SK-N-SH (cell line): ENCODE measurements at regions not wholly inside any gene's neighbourhood (a gene's known extent, or its start where the extent isn't known, plus 50 kb on each side); places are given as distances from the start of the nearest gene placed in this dataset.

ENCODE experiments used
- CTCF ChIA-PET: fragments of 300-600, 350-600 bp; formaldehyde crosslinking; extraction: SDS; loops from one replicate; lab custom pipeline; 2021; lab: Yijun Ruan, JAX
- POLR2A ChIA-PET: fragments of 350-600 bp; sonication (Branson Sonifier 250); formaldehyde crosslinking; extraction: SDS; loops from one replicate; lab custom pipeline; 2020; ENCODE audit warnings: antibody characterized with exemption, inconsistent platforms; lab: Yijun Ruan, JAX
- DNase-seq: peaks from one replicate; pipeline ENCODE4 v3.0.0; 2012
- H2AFZ ChIP-seq: fragments of 200-600 bp; sonication (generic); 2 replicates; pipeline ENCODE4 v1.8.1; 2016; ENCODE audit warnings: antibody characterized with exemption, mild to moderate bottlenecking, low read depth
- H3F3A ChIP-seq: fragments of 200-600 bp; sonication (generic); replicated peaks from 2 replicates; pipeline ENCODE3; 2016; ENCODE audit warnings: antibody characterized with exemption, mild to moderate bottlenecking; ENCODE audit not compliant: insufficient read depth
- H3K27ac ChIP-seq, 2 experiments: fragments of 200-500 bp in 1 of 2; fragments of 200-600 bp in 1 of 2; sonication (Bioruptor generic) in 1 of 2; sonication (generic), shearing (Covaris generic) in 1 of 2; 2 replicates each; pipeline versions ENCODE4 v1.5.1 to v1.6.1; 2014 to 2016; ENCODE audit warnings: low read depth in 2 of 2, inconsistent platforms in 1 of 2, low read length in 1 of 2, mild to moderate bottlenecking in 1 of 2, mixed read lengths in 1 of 2
- H3K27me3 ChIP-seq: fragments of 200-600 bp; sonication (generic), shearing (Covaris generic); 2 replicates; pipeline ENCODE4 v1.6.1; 2016; ENCODE audit warnings: mixed run types; ENCODE audit not compliant: insufficient read depth
- H3K36me3 ChIP-seq, 2 experiments: fragments of 200-500 bp in 1 of 2; fragments of 200-600 bp in 1 of 2; sonication (Bioruptor generic) in 1 of 2; sonication (generic) in 1 of 2; replicated peaks in 1 of 2; 2 replicates each; pipeline versions ENCODE3 to v1.5.1; 2014 to 2016; ENCODE audit warnings: low read length in 1 of 2, mild to moderate bottlenecking in 1 of 2; ENCODE audit not compliant: insufficient read depth in 2 of 2, control insufficient read depth in 1 of 2
- H3K4me1 ChIP-seq, 2 experiments: fragments of 200-500 bp in 1 of 2; fragments of 200-600 bp in 1 of 2; sonication (Bioruptor generic) in 1 of 2; sonication (generic), shearing (Covaris generic) in 1 of 2; 2 replicates each; pipeline versions ENCODE4 v1.5.1 to v1.6.1; 2014 to 2016; ENCODE audit warnings: low read depth in 1 of 2, low read length in 1 of 2, mixed run types in 1 of 2; ENCODE audit not compliant: insufficient read depth in 2 of 2, control insufficient read depth in 1 of 2
- H3K4me2 ChIP-seq: fragments of 200-600 bp; sonication (generic), shearing (Covaris generic); 2 replicates; pipeline ENCODE4 v1.6.1; 2017; ENCODE audit warnings: mixed run types
- H3K4me3 ChIP-seq, 2 experiments: fragments of 200-500 bp in 1 of 2; fragments of 200-600 bp in 1 of 2; sonication (Bioruptor generic) in 1 of 2; sonication (generic), shearing (Covaris generic) in 1 of 2; 2 replicates each; pipeline versions ENCODE4 v1.5.1 to v1.8.1; 2014 to 2016; ENCODE audit warnings: low read depth in 2 of 2, inconsistent platforms in 1 of 2, low read length in 1 of 2, mild to moderate bottlenecking in 1 of 2, mixed read lengths in 1 of 2, moderate library complexity in 1 of 2
- H3K79me2 ChIP-seq: fragments of 200-600 bp; sonication (generic); 2 replicates; pipeline ENCODE4 v1.8.1; 2017; ENCODE audit warnings: mild to moderate bottlenecking; ENCODE audit not compliant: insufficient read depth
- H3K9ac ChIP-seq: fragments of 200-600 bp; sonication (generic); 2 replicates; pipeline ENCODE4 v1.6.1; 2017; ENCODE audit warnings: mixed run types
- H3K9me2 ChIP-seq: fragments of 200-600 bp; sonication (generic); 2 replicates; pipeline ENCODE4 v1.6.1; 2017; ENCODE audit warnings: mixed run types
- H3K9me3 ChIP-seq: fragments of 200-600 bp; sonication (generic); 2 replicates; pipeline ENCODE4 v1.6.1; 2017; ENCODE audit warnings: mixed run types, mild to moderate bottlenecking, moderate library complexity
- H4K20me1 ChIP-seq: fragments of 200-600 bp; sonication (generic); 2 replicates; pipeline ENCODE4 v1.6.1; 2017; ENCODE audit warnings: mild to moderate bottlenecking, mixed run types; ENCODE audit not compliant: insufficient read depth
- ELF1 ChIP-seq: IDR thresholded peaks from 2 replicates; pipeline ENCODE4 v1.4.0; 2012
- GABPA ChIP-seq: IDR thresholded peaks from 2 replicates; pipeline ENCODE4 v1.4.0; 2012; ENCODE audit warnings: low read depth, mild to moderate bottlenecking
- GATA2 ChIP-seq: sonication (generic); formaldehyde crosslinking; IDR thresholded peaks from 2 replicates; pipeline ENCODE4 v1.5.0; 2020; ENCODE audit warnings: mild to moderate bottlenecking, missing genetic modification reagents
- MEF2A ChIP-seq: IDR thresholded peaks from 2 replicates; pipeline ENCODE4 v1.4.0; 2012; ENCODE audit warnings: low read depth, borderline replicate concordance
- NRF1 ChIP-seq: IDR thresholded peaks from 2 replicates; pipeline ENCODE4 v1.6.1; 2012; ENCODE audit warnings: low read depth, mild to moderate bottlenecking, low read length
- POLR2AphosphoS5 ChIP-seq: IDR thresholded peaks from 2 replicates; pipeline ENCODE4 v1.6.1; 2012; ENCODE audit warnings: low read depth, low read length
- RAD21 ChIP-seq: IDR thresholded peaks from 2 replicates; pipeline ENCODE4 v1.6.1; 2012; ENCODE audit warnings: mild to moderate bottlenecking, low read length
- RCOR1 ChIP-seq: fragments of 150-350 bp; IDR thresholded peaks from 2 replicates; pipeline ENCODE4 v1.6.1; 2017; ENCODE audit warnings: antibody characterized with exemption, low read length
- RFX5 ChIP-seq: IDR thresholded peaks from 2 replicates; pipeline ENCODE4 v1.6.1; 2012; ENCODE audit warnings: mild to moderate bottlenecking, improper control_type of control experiment, low read length
- RXRA ChIP-seq: IDR thresholded peaks from 2 replicates; pipeline ENCODE4 v1.4.0; 2012; ENCODE audit warnings: low read depth, mild to moderate bottlenecking, borderline replicate concordance
- TAF1 ChIP-seq: IDR thresholded peaks from 2 replicates; pipeline ENCODE4 v1.6.1; 2012; ENCODE audit warnings: low read depth, mild to moderate bottlenecking, low read length, moderate library complexity, borderline replicate concordance
- WGBS: methylation state at CpG from one replicate; pipeline ENCODE4 v1.1.6; 2017; ENCODE audit warnings: low lambda C conversion rate; 5-methylcytosine and 5-hydroxymethylcytosine counted together
- TF ChIP-seq, protein P1 (sequence below): IDR thresholded peaks from 2 replicates; pipeline ENCODE4 v1.4.0; 2012; ENCODE audit warnings: low read depth, borderline replicate concordance
- TF ChIP-seq, protein P2 (sequence below): IDR thresholded peaks from 2 replicates; pipeline ENCODE4; 2012

DNA sequence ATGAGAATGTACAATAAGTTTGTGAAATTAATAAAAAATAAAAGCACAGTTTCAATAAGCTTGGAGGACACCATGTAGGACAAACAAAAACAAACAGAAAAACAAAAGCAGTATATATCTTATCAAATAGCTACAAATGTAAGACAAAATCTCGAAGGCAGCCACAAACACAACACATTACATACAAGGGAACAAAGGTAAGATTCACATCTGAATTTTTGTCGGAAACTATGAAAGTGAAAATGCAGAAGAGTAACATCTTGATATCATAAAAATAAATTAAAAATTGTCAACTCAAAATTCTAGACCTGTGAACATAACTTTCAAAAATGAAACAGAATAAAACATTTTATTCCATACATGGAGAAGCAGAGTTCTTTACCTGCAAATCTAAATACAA, 1049.5 kb upstream of the ADGRL2 start:
- Histone ChIP-seq H2AFZ (no peak overlapping the region), H3K4me3 (no peak overlapping the region), H3K9ac (no peak overlapping the region), H3K36me3 (no peaks in the 10 kb centered on the region), H3K27me3 (no peaks in the 10 kb centered on the region), H3K4me2 (no peak overlapping the region), H3K9me2 (no peaks in the 10 kb centered on the region; the same call in 1 of the 2 replicates), H3K27ac (no peak overlapping the region), H3K79me2 (no peaks in the 10 kb centered on the region), H3K9me3 (no peaks in the 10 kb centered on the region), H3F3A (no peaks in the 10 kb centered on the region), H4K20me1 (no peaks in the 10 kb centered on the region)
- WGBS = 51% methylated on average over 2 of the region's 2 CpGs
- POLR2A ChIA-PET = no interaction called here
- DNase-seq = no peak
- CTCF ChIA-PET = no interaction called here
- no peak for TF ChIP-seq RCOR1
- TF ChIP-seq, all 33 proteins: peak for 0
- H3K4me1 ChIP-seq = no peaks in the 10 kb centered on the region

DNA sequence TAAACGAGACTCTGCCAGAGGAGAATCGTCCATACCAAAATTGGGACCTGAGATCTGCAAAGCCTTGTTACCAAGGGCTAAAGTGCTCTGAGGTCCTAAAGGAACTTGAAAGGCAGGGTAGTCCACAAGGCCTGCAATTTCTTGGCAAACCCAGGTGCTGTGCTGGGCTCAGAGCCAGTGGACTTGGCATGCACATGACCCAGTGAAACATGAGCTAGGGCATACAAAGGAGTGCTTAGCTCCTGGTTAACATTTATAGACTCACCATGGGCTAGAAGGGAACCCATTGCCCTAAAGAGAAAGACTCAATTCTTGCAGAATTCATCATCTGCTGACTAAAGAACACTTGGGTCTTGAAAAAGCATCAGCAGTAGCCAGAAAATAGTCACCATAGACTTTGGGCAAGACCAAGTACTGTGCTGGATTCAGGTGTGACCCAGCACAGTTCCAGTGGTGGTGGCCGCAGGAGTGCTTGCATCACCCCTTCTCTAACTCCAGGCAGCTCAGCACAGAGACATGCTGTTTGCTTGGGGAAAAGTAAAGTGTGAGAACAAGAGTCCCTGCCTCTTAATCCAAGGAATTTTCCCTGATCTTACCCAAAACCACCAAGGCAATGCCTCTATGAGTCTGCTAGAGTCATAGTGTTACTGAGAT, 1069.4 kb upstream of the ADGRL2 start:
- H3F3A ChIP-seq = no peaks in the 10 kb centered on the region
- ChIA-PET POLR2A (no interaction called here), CTCF (no interaction called here)
- TF ChIP-seq ELF1 (no peak), RXRA (no peak), RFX5 (no peak), GABPA (no peak), NRF1 (no peak)
- TF ChIP-seq, protein P1, sequence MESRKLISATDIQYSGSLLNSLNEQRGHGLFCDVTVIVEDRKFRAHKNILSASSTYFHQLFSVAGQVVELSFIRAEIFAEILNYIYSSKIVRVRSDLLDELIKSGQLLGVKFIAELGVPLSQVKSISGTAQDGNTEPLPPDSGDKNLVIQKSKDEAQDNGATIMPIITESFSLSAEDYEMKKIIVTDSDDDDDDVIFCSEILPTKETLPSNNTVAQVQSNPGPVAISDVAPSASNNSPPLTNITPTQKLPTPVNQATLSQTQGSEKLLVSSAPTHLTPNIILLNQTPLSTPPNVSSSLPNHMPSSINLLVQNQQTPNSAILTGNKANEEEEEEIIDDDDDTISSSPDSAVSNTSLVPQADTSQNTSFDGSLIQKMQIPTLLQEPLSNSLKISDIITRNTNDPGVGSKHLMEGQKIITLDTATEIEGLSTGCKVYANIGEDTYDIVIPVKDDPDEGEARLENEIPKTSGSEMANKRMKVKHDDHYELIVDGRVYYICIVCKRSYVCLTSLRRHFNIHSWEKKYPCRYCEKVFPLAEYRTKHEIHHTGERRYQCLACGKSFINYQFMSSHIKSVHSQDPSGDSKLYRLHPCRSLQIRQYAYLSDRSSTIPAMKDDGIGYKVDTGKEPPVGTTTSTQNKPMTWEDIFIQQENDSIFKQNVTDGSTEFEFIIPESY = no peak
- H3K27ac ChIP-seq = no peak overlapping the region
- H3K4me3 ChIP-seq = no peak overlapping the region
- H3K79me2 ChIP-seq = no peaks in the 10 kb centered on the region
- no peaks in the 10 kb centered on the region for H4K20me1 ChIP-seq
- H3K36me3 ChIP-seq = no peaks in the 10 kb centered on the region
- no peaks in the 10 kb centered on the region for H3K9me3 ChIP-seq
- H3K4me2 ChIP-seq = no peak overlapping the region
- H3K9ac ChIP-seq = no peak overlapping the region
- no peak for DNase-seq
- H3K4me1 ChIP-seq = no peaks in the 10 kb centered on the region
- no peak overlapping the region for H2AFZ ChIP-seq
- 52% methylated on average over 3 of the region's 3 CpGs for WGBS
- no peaks in the 10 kb centered on the region for H3K9me2 ChIP-seq
- no peaks in the 10 kb centered on the region for H3K27me3 ChIP-seq

DNA sequence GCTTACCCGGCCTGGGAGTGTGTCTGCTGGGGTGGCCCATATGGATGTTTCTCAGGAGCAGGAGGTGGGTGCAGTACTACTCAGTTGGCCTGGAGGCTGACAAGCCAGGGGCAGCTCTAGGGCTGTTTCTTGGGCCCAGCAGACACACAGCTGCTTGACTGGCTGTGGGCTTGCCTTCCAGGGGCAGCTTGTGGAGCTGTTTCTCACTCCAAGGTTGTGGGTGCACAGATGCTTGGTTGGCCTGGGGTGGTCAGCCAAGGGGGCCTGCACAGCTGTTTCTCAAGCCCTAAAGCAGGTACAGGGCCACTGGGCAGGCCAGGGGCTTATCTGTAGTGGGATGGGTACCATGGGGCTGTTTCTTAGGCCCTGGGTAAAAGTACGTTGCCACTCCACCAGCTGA, 1078.1 kb upstream of the ADGRL2 start:
- DNase-seq = no peak
- H3K4me2 ChIP-seq = no peak overlapping the region
- H4K20me1 ChIP-seq = no peaks in the 10 kb centered on the region
- H2AFZ ChIP-seq = no peak overlapping the region
- no peak overlapping the region for H3K9ac ChIP-seq
- H3K27ac ChIP-seq = no peak overlapping the region
- no peaks in the 10 kb centered on the region for H3K27me3 ChIP-seq
- ChIA-PET CTCF (interaction anchor here (0.6 kb wide), 1 partner anchor 48 kb away, joined by 3 read pairs; no protein-coding TSS in a partner anchor), POLR2A (interaction anchor here (0.6 kb wide), 1 partner anchor 156 kb away, joined by 3 read pairs; no protein-coding TSS in a partner anchor)
- TF ChIP-seq POLR2AphosphoS5 (no peak), RXRA (no peak), ELF1 (no peak), NRF1 (no peak), RAD21 (no peak), TAF1 (no peak), GATA2 (CRISPR knock-in tag) (no peak), MEF2A (no peak)
- TF ChIP-seq, protein P2, sequence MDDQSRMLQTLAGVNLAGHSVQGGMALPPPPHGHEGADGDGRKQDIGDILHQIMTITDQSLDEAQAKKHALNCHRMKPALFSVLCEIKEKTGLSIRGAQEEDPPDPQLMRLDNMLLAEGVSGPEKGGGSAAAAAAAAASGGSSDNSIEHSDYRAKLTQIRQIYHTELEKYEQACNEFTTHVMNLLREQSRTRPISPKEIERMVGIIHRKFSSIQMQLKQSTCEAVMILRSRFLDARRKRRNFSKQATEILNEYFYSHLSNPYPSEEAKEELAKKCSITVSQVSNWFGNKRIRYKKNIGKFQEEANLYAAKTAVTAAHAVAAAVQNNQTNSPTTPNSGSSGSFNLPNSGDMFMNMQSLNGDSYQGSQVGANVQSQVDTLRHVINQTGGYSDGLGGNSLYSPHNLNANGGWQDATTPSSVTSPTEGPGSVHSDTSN = no peak
- H3K4me3 ChIP-seq = no peak overlapping the region
- no peaks in the 10 kb centered on the region for H3K36me3 ChIP-seq
- no peaks in the 10 kb centered on the region for H3K4me1 ChIP-seq
- H3K9me2 ChIP-seq = no peaks in the 10 kb centered on the region
- 13% methylated on average over 1 of the region's 2 CpGs for WGBS
- no peaks in the 10 kb centered on the region for H3K9me3 ChIP-seq
- no peaks in the 10 kb centered on the region for H3F3A ChIP-seq
- no peaks in the 10 kb centered on the region for H3K79me2 ChIP-seq
